ENCODE measurements at regions not wholly inside any gene's neighbourhood (a gene's known extent, or its start where the extent isn't known, plus 50 kb on each side); places are given as distances from the start of the nearest gene placed in this dataset.

DNA sequence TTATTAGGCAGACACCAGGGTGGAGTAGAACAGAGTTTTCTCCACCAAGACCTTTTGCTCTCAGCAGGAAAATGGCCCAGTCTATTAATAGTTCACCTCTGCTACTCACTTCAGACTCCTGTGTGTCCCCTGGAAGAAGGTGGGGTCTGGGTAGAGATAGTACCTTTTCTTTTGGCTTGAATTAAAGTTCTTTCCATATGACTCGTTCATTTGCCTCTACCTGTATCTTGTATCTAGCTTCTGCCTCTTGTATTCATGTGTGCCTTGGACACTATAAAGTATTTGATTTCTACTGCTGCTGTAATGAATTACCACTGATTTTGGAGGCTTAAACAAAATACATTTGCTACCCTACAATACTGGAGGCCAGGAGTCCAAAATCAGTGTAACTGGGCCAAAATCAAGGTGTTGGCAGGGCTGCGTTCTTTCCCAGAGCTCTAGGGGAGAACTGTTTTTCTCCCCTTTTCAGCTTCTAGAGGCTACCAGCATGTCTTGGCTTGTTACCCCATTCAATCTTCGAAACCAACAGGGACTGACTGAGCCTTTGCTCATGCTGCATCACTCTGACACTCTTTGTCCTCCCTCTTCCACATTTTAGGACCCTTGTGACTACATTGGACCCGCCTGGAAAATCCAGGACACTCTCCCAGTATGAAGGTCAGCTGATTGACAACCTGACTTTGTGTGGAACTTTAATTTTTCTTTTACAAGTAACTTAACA lies 155.6 kb upstream of the PRSS58 start:
- no peak for TF ChIP-seq POLR2A (IDR thresholded peaks at IDR 0.05; ENCODE audit: low read depth, low read length)
- TF ChIP-seq POLR2AphosphoS5 (IDR thresholded peaks at IDR 0.05; ENCODE audit: low read depth, low read length): no peak
- TF ChIP-seq SPI1 (IDR thresholded peaks at IDR 0.05; ENCODE audit: low read depth, low read length): no peak
